Transverse colon (tissue), 4 donors: ENCODE measurements at regions not wholly inside any gene's neighbourhood (a gene's known extent, or its start where the extent isn't known, plus 50 kb on each side); places are given as distances from the start of the nearest gene placed in this dataset.
"Not testable (repeated sequence)": the region's sequence is repeated elsewhere in the genome, so short reads cannot be mapped to it uniquely, and the experiment has no call there.

Experiments used
- DNase-seq: peaks from one replicate; pipeline ENCODE4 v3.0.0-alpha.2; 2019
- H3K27ac ChIP-seq, 4 donors: fragments of 200-600 bp; sonication (generic); 2 replicates each; pipeline ENCODE4 v1.5.1; 2016 to 2018; ENCODE audit warnings: inconsistent platforms in 4 of 4
- H3K27me3 ChIP-seq: fragments of 200-600 bp; sonication (generic); 2 replicates; pipeline ENCODE4 v1.5.1; 2017; ENCODE audit warnings: inconsistent platforms
- H3K36me3 ChIP-seq, 4 donors: fragments of 200-600 bp; sonication (generic); 2 replicates each; pipeline ENCODE4 v1.5.1; 2017 to 2019; ENCODE audit warnings: inconsistent platforms in 4 of 4
- H3K4me1 ChIP-seq, 4 donors: fragments of 200-600 bp; sonication (generic); 2 replicates each; pipeline ENCODE4 v1.5.1; 2017 to 2020; ENCODE audit warnings: inconsistent platforms in 4 of 4
- H3K4me3 ChIP-seq, 4 donors: fragments of 200-600 bp; sonication (generic); 1 replicate in 1 of 4; 2 replicates in 3 of 4; pipeline versions ENCODE4 v1.5.1 to v1.6.1; 2017 to 2019; ENCODE audit warnings: inconsistent platforms in 4 of 4
- H3K9me3 ChIP-seq, 2 donors: fragments of 200-600 bp; sonication (generic); 2 replicates each; pipeline ENCODE4 v1.5.1; 2017 to 2019; ENCODE audit warnings: inconsistent platforms in 2 of 2
- CTCF ChIP-seq, 5 experiments: fragments of 200-600 bp in 3 of 5; fragments of 450-650 bp in 2 of 5; sonication (generic) in 3 of 5; IDR thresholded peaks; 1 replicate in 2 of 5; 2 replicates in 3 of 5; pipeline ENCODE4 v1.5.1; 2016 to 2017; ENCODE audit warnings: antibody characterized with exemption in 5 of 5, inconsistent platforms in 3 of 5, mild to moderate bottlenecking in 2 of 5, moderate library complexity in 1 of 5
- EP300 ChIP-seq: sonication (generic); formaldehyde crosslinking; IDR thresholded peaks from one replicate; pipeline ENCODE4 v1.6.1; 2017; ENCODE audit warnings: antibody characterized with exemption, low read depth
- POLR2A ChIP-seq: fragments of 450-650 bp; IDR thresholded peaks from one replicate; pipeline ENCODE4 v1.6.1; 2016; ENCODE audit warnings: antibody characterized with exemption, mild to moderate bottlenecking, moderate library complexity
- POLR2AphosphoS5 ChIP-seq, 3 donors: sonication (generic); formaldehyde crosslinking; IDR thresholded peaks; one replicate each; pipeline ENCODE4 v1.6.1; 2016; ENCODE audit warnings: antibody characterized with exemption in 3 of 3
- WGBS, 2 donors: methylation state at CpG; one replicate each; pipeline ENCODE4 v1.1.5; 2018; ENCODE audit warnings: low coverage in 1 of 2; 5-methylcytosine and 5-hydroxymethylcytosine counted together
- in situ Hi-C, 4 donors: fragments of 200-750 bp; cut with MboI; loops; one replicate each; pipeline versions ENCODE4 v1.15.0 to v1.15.1; 2017; ENCODE audit warnings: low sequenced_read_pairs in 3 of 4, low pct_ligation_motif_present in 1 of 4, low pct_unique_long_range_greater_than_20kb in 1 of 4
- intact Hi-C: fragments of 100-400 bp; cut with DNase I; formaldehyde crosslinking; loops from one replicate; pipeline ENCODE4 v1.15.1; 2023; ENCODE audit warnings: low total_unique reads

- no peaks in the 10 kb centered on the region for H3K4me1 ChIP-seq
- in situ Hi-C loops: no loop called here
- no peak for DNase-seq
- H3K27ac ChIP-seq: no peak overlapping the region
- no peaks in the 10 kb centered on the region for H3K36me3 ChIP-seq
- no peaks in the 10 kb centered on the region for H3K27me3 ChIP-seq
- TF ChIP-seq CTCF (IDR thresholded peaks at IDR 0.05) (no peak), POLR2AphosphoS5 (IDR thresholded peaks at IDR 0.05) (no peak), EP300 (no peak), POLR2A (no peak)
- no peaks in the 10 kb centered on the region for H3K9me3 ChIP-seq
- H3K4me3 ChIP-seq: no peak overlapping the region
- intact Hi-C loops: no loop called here
- 85 to 90% methylated on average over 2 of the region's 2 CpGs for WGBS, 2 donors
Observed at GRCh38 chr11:25244126-25244525, 747.3 kb downstream of the LUZP2 start.

GRCh38 chr11:25247336-25247735 lies 750.5 kb downstream of the LUZP2 start:
- no peaks in the 10 kb centered on the region for H3K4me1 ChIP-seq
- intact Hi-C loops: no loop called here
- H3K27me3 ChIP-seq: no peaks in the 10 kb centered on the region
- TF ChIP-seq CTCF (IDR thresholded peaks at IDR 0.05): no peak
- no peak for TF ChIP-seq EP300
- TF ChIP-seq POLR2AphosphoS5 (IDR thresholded peaks at IDR 0.05): no peak
- H3K9me3 ChIP-seq: no peaks in the 10 kb centered on the region
- in situ Hi-C loops: no loop called here
- H3K27ac ChIP-seq: no peak overlapping the region
- no peaks in the 10 kb centered on the region for H3K36me3 ChIP-seq
- no peak for DNase-seq
- no peak overlapping the region for H3K4me3 ChIP-seq
- WGBS, 2 donors: 0% methylated on average over 1 of the region's 1 CpG

- WGBS, 2 donors: 45 to 61% methylated on average over 4 of the region's 4 CpGs
- intact Hi-C loops (no loop called here), in situ Hi-C loops (loop anchor here in 1 of 4 donors (10.0 kb wide), 1 partner anchor 62 kb away; no protein-coding TSS in a partner anchor)
Observed at GRCh38 chr11:25252854-25253253, 756.0 kb downstream of the LUZP2 start.

GRCh38 chr11:25263861-25264260 lies 767.0 kb downstream of the LUZP2 start:
- H3K27ac ChIP-seq, intact Hi-C loops: not testable (repeated sequence)

More at GRCh38 chr11:25252854-25253253, 756.0 kb downstream of the LUZP2 start:
- no peak overlapping the region for H3K4me3 ChIP-seq
- H3K9me3 ChIP-seq: no peaks in the 10 kb centered on the region
- no peak overlapping the region for H3K27ac ChIP-seq
- no peak for DNase-seq
- H3K27me3 ChIP-seq: no peaks in the 10 kb centered on the region
- H3K4me1 ChIP-seq: no peaks in the 10 kb centered on the region
- TF ChIP-seq POLR2AphosphoS5 (IDR thresholded peaks at IDR 0.05) (no peak), EP300 (no peak), POLR2A (no peak), CTCF (IDR thresholded peaks at IDR 0.05) (no peak)
- H3K36me3 ChIP-seq: no peaks in the 10 kb centered on the region

GRCh38 chr11:25271301-25271700 lies 774.4 kb downstream of the LUZP2 start:
- TF ChIP-seq EP300: no peak
- Histone ChIP-seq H3K4me3 (no peak overlapping the region), H3K4me1 (no peaks in the 10 kb centered on the region), H3K27me3 (no peaks in the 10 kb centered on the region), H3K36me3 (no peaks in the 10 kb centered on the region), H3K9me3 (no peaks in the 10 kb centered on the region), H3K27ac (no peak overlapping the region)
- in situ Hi-C loops (no loop called here), intact Hi-C loops (no loop called here)
- no peak for DNase-seq

More at GRCh38 chr11:25263861-25264260, 767.0 kb downstream of the LUZP2 start:
- in situ Hi-C loops, DNase-seq, H3K4me3 ChIP-seq, H3K4me1 ChIP-seq, H3K27me3 ChIP-seq, H3K9me3 ChIP-seq, H3K36me3 ChIP-seq: not testable (repeated sequence)
- WGBS, 2 donors: 40 to 77% methylated on average over 1 to 4 of the region's 4 CpGs
